ENCODE measurements at regions not wholly inside any gene's neighbourhood (a gene's known extent, or its start where the extent isn't known, plus 50 kb on each side); places are given as distances from the start of the nearest gene placed in this dataset.

GRCh38 chr22:48403521-48404403 lies 1423.9 kb downstream of the BRD1 start:
- 26% methylated on average over 17 of the region's 22 CpGs for WGBS (ENCODE audit: low lambda C conversion rate)
- in situ Hi-C loops (cut with HindIII; ENCODE audit: extremely low pct_ligation_motif_present, low pct_unique_long_range_greater_than_20kb) = no loop called here
- intact Hi-C loops (cut with micrococcal nuclease; ENCODE audit: unreplicated experiment) = no loop called here
- Histone ChIP-seq H4K20me1 (ENCODE audit: insufficient read depth, low read length) (no peaks in the 10 kb centered on the region), H3K4me2 (ENCODE audit: low read depth, low read length) (no peak overlapping the region), H3K4me1 (ENCODE audit: insufficient read depth, low read length) (no peaks in the 10 kb centered on the region), H3K27me3 (ENCODE audit: control insufficient read depth in 1 of 2, insufficient read depth in 2 of 2, low read length in 2 of 2) (peaks cover 3 to 34% of the 10 kb centered on the region in 2 experiments; a peak in 2 of 5 replicates), H3K36me3 (replicated peaks in 1 of 2; ENCODE audit: control insufficient read depth in 1 of 2, insufficient read depth in 2 of 2, low read length in 2 of 2) (no peaks in the 10 kb centered on the region), H3K9me3 (ENCODE audit: low read length) (no peaks in the 10 kb centered on the region), H3K9ac (ENCODE audit: insufficient read depth, low read depth, low read length) (no peak overlapping the region), H2AFZ (ENCODE audit: low read length) (no peak overlapping the region), H3K27ac (ENCODE audit: extremely low read length, insufficient read depth, low read length) (no peak overlapping the region), H3K4me3 (replicated peaks in 1 of 3; ENCODE audit: insufficient read depth in 1 of 3, low read depth in 2 of 3, low read length in 3 of 3) (no peak overlapping the region), H3K79me2 (ENCODE audit: insufficient read depth, low read length) (no peaks in the 10 kb centered on the region)
- POLR2A ChIA-PET = no interaction called here
- no TSS peak for BruUV-seq (replicated peaks)
- no peak for FAIRE-seq
- no peak for DNase-seq (ENCODE audit: low spot score)
- no peak for ATAC-seq
- CTCF ChIA-PET (ENCODE audit: low intra/inter-chr PET ratio, low total read pairs) = no interaction called here
- TF ChIP-seq ZKSCAN5 (CRISPR knock-in tag; IDR thresholded peaks at IDR 0.05) = no peak
- TF ChIP-seq ZSCAN29 (CRISPR knock-in tag; conservative IDR thresholded peaks at IDR 0.05) = no peak
- TF ChIP-seq, protein P1, sequence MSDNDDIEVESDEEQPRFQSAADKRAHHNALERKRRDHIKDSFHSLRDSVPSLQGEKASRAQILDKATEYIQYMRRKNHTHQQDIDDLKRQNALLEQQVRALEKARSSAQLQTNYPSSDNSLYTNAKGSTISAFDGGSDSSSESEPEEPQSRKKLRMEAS (IDR thresholded peaks at IDR 0.05) = no peak
- TF ChIP-seq EEA1 (CRISPR knock-in tag; IDR thresholded peaks at IDR 0.05; ENCODE audit: borderline replicate concordance) = no peak
- TF ChIP-seq, protein P2, sequence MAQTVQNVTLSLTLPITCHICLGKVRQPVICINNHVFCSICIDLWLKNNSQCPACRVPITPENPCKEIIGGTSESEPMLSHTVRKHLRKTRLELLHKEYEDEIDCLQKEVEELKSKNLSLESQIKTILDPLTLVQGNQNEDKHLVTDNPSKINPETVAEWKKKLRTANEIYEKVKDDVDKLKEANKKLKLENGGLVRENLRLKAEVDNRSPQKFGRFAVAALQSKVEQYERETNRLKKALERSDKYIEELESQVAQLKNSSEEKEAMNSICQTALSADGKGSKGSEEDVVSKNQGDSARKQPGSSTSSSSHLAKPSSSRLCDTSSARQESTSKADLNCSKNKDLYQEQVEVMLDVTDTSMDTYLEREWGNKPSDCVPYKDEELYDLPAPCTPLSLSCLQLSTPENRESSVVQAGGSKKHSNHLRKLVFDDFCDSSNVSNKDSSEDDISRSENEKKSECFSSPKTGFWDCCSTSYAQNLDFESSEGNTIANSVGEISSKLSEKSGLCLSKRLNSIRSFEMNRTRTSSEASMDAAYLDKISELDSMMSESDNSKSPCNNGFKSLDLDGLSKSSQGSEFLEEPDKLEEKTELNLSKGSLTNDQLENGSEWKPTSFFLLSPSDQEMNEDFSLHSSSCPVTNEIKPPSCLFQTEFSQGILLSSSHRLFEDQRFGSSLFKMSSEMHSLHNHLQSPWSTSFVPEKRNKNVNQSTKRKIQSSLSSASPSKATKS (CRISPR knock-in tag; IDR thresholded peaks at IDR 0.05) = no peak
- TF ChIP-seq ZSCAN20 (CRISPR knock-in tag; IDR thresholded peaks at IDR 0.05; ENCODE audit: borderline replicate concordance) = no peak
- no peak for TF ChIP-seq STAG1 (CRISPR knock-in tag; IDR thresholded peaks at IDR 0.05)
- no peak for TF ChIP-seq ZNF770 (CRISPR knock-in tag; IDR thresholded peaks at IDR 0.05)
- no peak for TF ChIP-seq FOXJ3 (CRISPR knock-in tag; IDR thresholded peaks at IDR 0.05; ENCODE audit: borderline replicate concordance)
- TF ChIP-seq FOXP1 (IDR thresholded peaks at IDR 0.05) = no peak
- TF ChIP-seq FOXP1 (CRISPR knock-in tag; IDR thresholded peaks at IDR 0.05) = no peak
- TF ChIP-seq, protein P3, sequence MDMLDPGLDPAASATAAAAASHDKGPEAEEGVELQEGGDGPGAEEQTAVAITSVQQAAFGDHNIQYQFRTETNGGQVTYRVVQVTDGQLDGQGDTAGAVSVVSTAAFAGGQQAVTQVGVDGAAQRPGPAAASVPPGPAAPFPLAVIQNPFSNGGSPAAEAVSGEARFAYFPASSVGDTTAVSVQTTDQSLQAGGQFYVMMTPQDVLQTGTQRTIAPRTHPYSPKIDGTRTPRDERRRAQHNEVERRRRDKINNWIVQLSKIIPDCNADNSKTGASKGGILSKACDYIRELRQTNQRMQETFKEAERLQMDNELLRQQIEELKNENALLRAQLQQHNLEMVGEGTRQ (IDR thresholded peaks at IDR 0.05; ENCODE audit: low read depth, low read length) = no peak
- TF ChIP-seq, protein P3 (CRISPR knock-in tag; IDR thresholded peaks at IDR 0.05; ENCODE audit: borderline replicate concordance) = no peak

All from HepG2 (cell line).